Neural progenitor cell (in vitro differentiated cells): ENCODE measurements at regions not wholly inside any gene's neighbourhood (a gene's known extent, or its start where the extent isn't known, plus 50 kb on each side); places are given as distances from the start of the nearest gene placed in this dataset.

ENCODE experiments used
- CTCF ChIP-seq: fragments of 200-600 bp; sonication (generic); IDR thresholded peaks from 2 replicates; pipeline ENCODE4 v1.5.1; 2017; ENCODE audit warnings: antibody characterized with exemption, mild to moderate bottlenecking
- EZH2 ChIP-seq: fragments of 200-600 bp; sonication (generic); IDR thresholded peaks from 2 replicates; pipeline ENCODE4 v1.6.1; 2017; ENCODE audit warnings: antibody characterized with exemption, mild to moderate bottlenecking, moderate library complexity
- EZH2phosphoT487 ChIP-seq: fragments of 200-600 bp; sonication (generic); IDR thresholded peaks from 2 replicates; pipeline ENCODE4 v1.6.1; 2017; ENCODE audit warnings: antibody characterized with exemption

- TF ChIP-seq CTCF = peak; percentile 44
- no peak for TF ChIP-seq EZH2
- no peak for TF ChIP-seq EZH2phosphoT487
These were observed 653.1 kb upstream of the KLF4 start for GRCh38 chr9:108142504-108143201.
